ENCODE measurements at regions not wholly inside any gene's neighbourhood (a gene's known extent, or its start where the extent isn't known, plus 50 kb on each side); places are given as distances from the start of the nearest gene placed in this dataset.

GRCh38 chr1:42075179-42075578 is 78.0 kb upstream of the GUCA2B start:
- DNase-seq (no peak), ATAC-seq (no peak)
- WGBS, 3 donors, result 79 to 89% (median 88%) methylated on average over 2 of the region's 2 CpGs
- no peaks in the 10 kb centered on the region for H3K4me1 ChIP-seq
- H3K27ac ChIP-seq, result no peak overlapping the region
- no peaks in the 10 kb centered on the region for H3K27me3 ChIP-seq (ENCODE audit: insufficient read depth in 3 of 3, low read length in 2 of 3)
- TF ChIP-seq CTCF (IDR thresholded peaks at IDR 0.05), result no peak
- no peak overlapping the region for H3K4me3 ChIP-seq
- intact Hi-C loops (cut with DNase I), result no loop called here
- peaks cover 8% of the 10 kb centered on the region for H3K9me3 ChIP-seq
- no peaks in the 10 kb centered on the region for H3K36me3 ChIP-seq (ENCODE audit: insufficient read depth in 1 of 2, low read depth in 1 of 2)

GRCh38 chr1:42070996-42071395 is 82.2 kb upstream of the GUCA2B start:
- Histone ChIP-seq H3K4me3 (no peak overlapping the region), H3K4me1 (no peaks in the 10 kb centered on the region), H3K27me3 (ENCODE audit: insufficient read depth in 3 of 3, low read length in 2 of 3) (no peaks in the 10 kb centered on the region), H3K9me3 (no peaks in the 10 kb centered on the region), H3K27ac (no peak overlapping the region), H3K36me3 (ENCODE audit: insufficient read depth in 1 of 2, low read depth in 1 of 2) (no peaks in the 10 kb centered on the region)
- intact Hi-C loops (cut with DNase I), result no loop called here
- no peak for TF ChIP-seq CTCF (IDR thresholded peaks at IDR 0.05)
- WGBS, 3 donors, result 95 to 97% (median 97%) methylated on average over 2 of the region's 2 CpGs
- DNase-seq (no peak), ATAC-seq (no peak)

- DNase-seq, result no peak
- WGBS, 3 donors, result 95 to 96% (median 95%) methylated on average over 3 of the region's 3 CpGs
- Histone ChIP-seq H3K4me3 (no peak overlapping the region), H3K4me1 (no peaks in the 10 kb centered on the region), H3K9me3 (peaks cover 7% of the 10 kb centered on the region), H3K27me3 (ENCODE audit: insufficient read depth in 3 of 3, low read length in 2 of 3) (no peaks in the 10 kb centered on the region), H3K36me3 (ENCODE audit: insufficient read depth in 1 of 2, low read depth in 1 of 2) (no peaks in the 10 kb centered on the region), H3K27ac (no peak overlapping the region)
- ATAC-seq, result no peak
- intact Hi-C loops (cut with DNase I), result no loop called here
- TF ChIP-seq CTCF (IDR thresholded peaks at IDR 0.05), result no peak
These were observed 95.4 kb upstream of the GUCA2B start for GRCh38 chr1:42057800-42058199.

GRCh38 chr1:42056460-42056859 is 96.8 kb upstream of the GUCA2B start:
- peaks cover 7% of the 10 kb centered on the region for H3K9me3 ChIP-seq
- no peak overlapping the region for H3K27ac ChIP-seq
- H3K36me3 ChIP-seq (ENCODE audit: insufficient read depth in 1 of 2, low read depth in 1 of 2), result no peaks in the 10 kb centered on the region
- H3K4me1 ChIP-seq, result no peaks in the 10 kb centered on the region
- TF ChIP-seq CTCF (IDR thresholded peaks at IDR 0.05), result no peak
- no peak for ATAC-seq
- H3K27me3 ChIP-seq (ENCODE audit: insufficient read depth in 3 of 3, low read length in 2 of 3), result no peaks in the 10 kb centered on the region
- DNase-seq, result no peak
- intact Hi-C loops (cut with DNase I), result no loop called here
- H3K4me3 ChIP-seq, result no peak overlapping the region

- Histone ChIP-seq H3K36me3 (ENCODE audit: insufficient read depth in 1 of 2, low read depth in 1 of 2) (no peaks in the 10 kb centered on the region), H3K4me1 (no peaks in the 10 kb centered on the region), H3K27me3 (ENCODE audit: insufficient read depth in 3 of 3, low read length in 2 of 3) (no peaks in the 10 kb centered on the region), H3K27ac (no peak overlapping the region), H3K4me3 (no peak overlapping the region), H3K9me3 (peaks cover 7% of the 10 kb centered on the region)
- intact Hi-C loops (cut with DNase I), result no loop called here
- ATAC-seq (no peak), DNase-seq (no peak)
- no peak for TF ChIP-seq CTCF (IDR thresholded peaks at IDR 0.05)
- 50 to 67% (median 55%) methylated on average over 1 of the region's 1 CpG for WGBS, 3 donors
These were observed 98.1 kb upstream of the GUCA2B start for GRCh38 chr1:42055061-42055460.
